ENCODE measurements at regions not wholly inside any gene's neighbourhood (a gene's known extent, or its start where the extent isn't known, plus 50 kb on each side); places are given as distances from the start of the nearest gene placed in this dataset.

GRCh38 chr4:112845386-112845785, 204.1 kb upstream of the ANK2 start:
- Histone ChIP-seq H3K9me2 (replicated peaks; ENCODE audit: low read depth, low read length) (no peaks in the 10 kb centered on the region), H3F3A (ENCODE audit: low read depth) (no peaks in the 10 kb centered on the region), H3K4me2 (ENCODE audit: low read depth, low read length, poor library complexity, severe bottlenecking) (no peak overlapping the region), H3K4me3 (ENCODE audit: low read length, poor library complexity, severe bottlenecking) (no peak overlapping the region), H3K79me2 (ENCODE audit: insufficient read depth, low read length) (no peaks in the 10 kb centered on the region), H3K27me3 (ENCODE audit: insufficient read depth, low read length, poor library complexity, severe bottlenecking) (no peaks in the 10 kb centered on the region), H4K20me1 (ENCODE audit: insufficient read depth, low read length, poor library complexity, severe bottlenecking) (no peaks in the 10 kb centered on the region), H3K36me3 (ENCODE audit: insufficient read depth, low read length) (no peaks in the 10 kb centered on the region), H3K9me3 (ENCODE audit: insufficient read depth, low read depth, low read length) (no peaks in the 10 kb centered on the region), H3K9ac (ENCODE audit: low read depth, low read length, poor library complexity, severe bottlenecking) (no peak overlapping the region), H3K4me1 (ENCODE audit: insufficient read depth, low read length, poor library complexity, severe bottlenecking) (no peaks in the 10 kb centered on the region), H2AFZ (ENCODE audit: low read length) (no peak overlapping the region)
- TF ChIP-seq, protein P1, sequence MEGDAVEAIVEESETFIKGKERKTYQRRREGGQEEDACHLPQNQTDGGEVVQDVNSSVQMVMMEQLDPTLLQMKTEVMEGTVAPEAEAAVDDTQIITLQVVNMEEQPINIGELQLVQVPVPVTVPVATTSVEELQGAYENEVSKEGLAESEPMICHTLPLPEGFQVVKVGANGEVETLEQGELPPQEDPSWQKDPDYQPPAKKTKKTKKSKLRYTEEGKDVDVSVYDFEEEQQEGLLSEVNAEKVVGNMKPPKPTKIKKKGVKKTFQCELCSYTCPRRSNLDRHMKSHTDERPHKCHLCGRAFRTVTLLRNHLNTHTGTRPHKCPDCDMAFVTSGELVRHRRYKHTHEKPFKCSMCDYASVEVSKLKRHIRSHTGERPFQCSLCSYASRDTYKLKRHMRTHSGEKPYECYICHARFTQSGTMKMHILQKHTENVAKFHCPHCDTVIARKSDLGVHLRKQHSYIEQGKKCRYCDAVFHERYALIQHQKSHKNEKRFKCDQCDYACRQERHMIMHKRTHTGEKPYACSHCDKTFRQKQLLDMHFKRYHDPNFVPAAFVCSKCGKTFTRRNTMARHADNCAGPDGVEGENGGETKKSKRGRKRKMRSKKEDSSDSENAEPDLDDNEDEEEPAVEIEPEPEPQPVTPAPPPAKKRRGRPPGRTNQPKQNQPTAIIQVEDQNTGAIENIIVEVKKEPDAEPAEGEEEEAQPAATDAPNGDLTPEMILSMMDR (conservative IDR thresholded peaks at IDR 0.05; ENCODE audit: low read length), result no peak
- TF ChIP-seq EZH2phosphoT487 (IDR thresholded peaks at IDR 0.05; ENCODE audit: borderline replicate concordance), result no peak

DNA sequence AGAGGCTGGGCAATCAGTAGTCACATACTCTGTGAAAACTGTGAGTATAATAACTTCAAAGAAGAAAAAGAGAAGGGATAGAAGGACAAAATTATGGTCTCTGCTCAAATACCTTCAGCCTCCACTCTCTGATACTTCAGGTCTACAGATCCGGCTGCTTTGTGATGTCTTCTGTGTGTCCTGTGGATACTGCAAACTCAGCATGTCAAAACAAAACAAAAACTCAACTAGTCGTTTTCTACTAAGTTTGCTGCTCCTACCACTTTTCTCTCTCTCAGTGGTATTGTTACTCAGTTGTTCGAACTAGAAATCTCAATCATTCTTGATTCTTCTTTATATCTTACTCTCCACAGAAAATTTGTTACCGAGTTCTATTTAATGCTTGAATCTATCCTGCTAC, 202.4 kb upstream of the ANK2 start:
- Histone ChIP-seq H3K4me3 (ENCODE audit: low read length, poor library complexity, severe bottlenecking) (no peak overlapping the region), H3K4me2 (ENCODE audit: low read depth, low read length, poor library complexity, severe bottlenecking) (no peak overlapping the region), H4K20me1 (ENCODE audit: insufficient read depth, low read length, poor library complexity, severe bottlenecking) (no peaks in the 10 kb centered on the region), H3K36me3 (ENCODE audit: insufficient read depth, low read length) (no peaks in the 10 kb centered on the region), H3K27me3 (ENCODE audit: insufficient read depth, low read length, poor library complexity, severe bottlenecking) (no peaks in the 10 kb centered on the region), H3K9ac (ENCODE audit: low read depth, low read length, poor library complexity, severe bottlenecking) (no peak overlapping the region), H3K79me2 (ENCODE audit: insufficient read depth, low read length) (no peaks in the 10 kb centered on the region), H3F3A (ENCODE audit: low read depth) (no peaks in the 10 kb centered on the region), H3K9me3 (ENCODE audit: insufficient read depth, low read depth, low read length) (no peaks in the 10 kb centered on the region), H3K4me1 (ENCODE audit: insufficient read depth, low read length, poor library complexity, severe bottlenecking) (no peaks in the 10 kb centered on the region), H2AFZ (ENCODE audit: low read length) (no peak overlapping the region), H3K9me2 (replicated peaks; ENCODE audit: low read depth, low read length) (no peaks in the 10 kb centered on the region)
- TF ChIP-seq EZH2phosphoT487 (IDR thresholded peaks at IDR 0.05; ENCODE audit: borderline replicate concordance), result no peak
- TF ChIP-seq, protein P1 (conservative IDR thresholded peaks at IDR 0.05; ENCODE audit: low read length), result no peak

GRCh38 chr4:112847781-112848180, 201.7 kb upstream of the ANK2 start:
- H2AFZ ChIP-seq (ENCODE audit: low read length), result no peak overlapping the region
- H4K20me1 ChIP-seq (ENCODE audit: insufficient read depth, low read length, poor library complexity, severe bottlenecking), result no peaks in the 10 kb centered on the region
- H3K4me3 ChIP-seq (ENCODE audit: low read length, poor library complexity, severe bottlenecking), result no peak overlapping the region
- H3F3A ChIP-seq (ENCODE audit: low read depth), result no peaks in the 10 kb centered on the region
- TF ChIP-seq, protein P1 (conservative IDR thresholded peaks at IDR 0.05; ENCODE audit: low read length), result no peak
- no peak for TF ChIP-seq EZH2phosphoT487 (IDR thresholded peaks at IDR 0.05; ENCODE audit: borderline replicate concordance)
- no peaks in the 10 kb centered on the region for H3K27me3 ChIP-seq (ENCODE audit: insufficient read depth, low read length, poor library complexity, severe bottlenecking)
- H3K4me2 ChIP-seq (ENCODE audit: low read depth, low read length, poor library complexity, severe bottlenecking), result no peak overlapping the region
- no peaks in the 10 kb centered on the region for H3K36me3 ChIP-seq (ENCODE audit: insufficient read depth, low read length)
- no peaks in the 10 kb centered on the region for H3K4me1 ChIP-seq (ENCODE audit: insufficient read depth, low read length, poor library complexity, severe bottlenecking)
- H3K79me2 ChIP-seq (ENCODE audit: insufficient read depth, low read length), result no peaks in the 10 kb centered on the region
- H3K9me2 ChIP-seq (replicated peaks; ENCODE audit: low read depth, low read length), result no peaks in the 10 kb centered on the region
- no peaks in the 10 kb centered on the region for H3K9me3 ChIP-seq (ENCODE audit: insufficient read depth, low read depth, low read length)
- no peak overlapping the region for H3K9ac ChIP-seq (ENCODE audit: low read depth, low read length, poor library complexity, severe bottlenecking)
